Activated naive CD8-positive, alpha-beta T cell treated with anti-CD3 and anti-CD28 coated beads, Interleukin-2, amount 50 U/mL, for 16 hours (primary cell): ENCODE measurements at regions not wholly inside any gene's neighbourhood (a gene's known extent, or its start where the extent isn't known, plus 50 kb on each side); places are given as distances from the start of the nearest gene placed in this dataset.
"Not testable (repeated sequence)": the region's sequence is repeated elsewhere in the genome, so short reads cannot be mapped to it uniquely, and the experiment has no call there.

Experiments used
- DNase-seq: peaks from one replicate; pipeline ENCODE4 v3.0.0-alpha.2; 2020; ENCODE audit warnings: low read depth, low spot score

- DNase-seq = no peak
Observed at GRCh38 chr5:1995491-1995890, 112.8 kb upstream of the IRX4 start.

DNA sequence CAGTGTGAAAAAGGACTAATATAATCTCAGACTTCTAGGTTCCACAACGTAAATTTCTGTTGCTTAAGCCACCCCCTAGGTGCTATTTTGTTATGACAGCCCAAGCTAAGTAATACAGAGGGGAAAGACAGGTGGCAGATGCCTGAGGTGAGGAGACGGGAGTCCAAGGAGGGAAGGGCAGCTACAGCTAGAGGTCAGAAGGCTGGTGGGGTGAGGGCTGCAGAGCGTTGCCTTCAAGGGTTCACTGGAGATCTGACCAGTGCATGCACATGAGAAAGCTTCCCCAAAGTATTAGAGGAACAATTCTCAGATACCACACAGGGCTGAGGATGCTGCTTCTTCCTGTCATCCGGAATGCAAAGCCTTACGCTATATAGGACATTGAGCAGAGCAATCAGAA lies 104.7 kb upstream of the IRX4 start:
- no peak for DNase-seq

- DNase-seq = no peak
Observed at GRCh38 chr5:1985781-1986180, 103.1 kb upstream of the IRX4 start.

DNA sequence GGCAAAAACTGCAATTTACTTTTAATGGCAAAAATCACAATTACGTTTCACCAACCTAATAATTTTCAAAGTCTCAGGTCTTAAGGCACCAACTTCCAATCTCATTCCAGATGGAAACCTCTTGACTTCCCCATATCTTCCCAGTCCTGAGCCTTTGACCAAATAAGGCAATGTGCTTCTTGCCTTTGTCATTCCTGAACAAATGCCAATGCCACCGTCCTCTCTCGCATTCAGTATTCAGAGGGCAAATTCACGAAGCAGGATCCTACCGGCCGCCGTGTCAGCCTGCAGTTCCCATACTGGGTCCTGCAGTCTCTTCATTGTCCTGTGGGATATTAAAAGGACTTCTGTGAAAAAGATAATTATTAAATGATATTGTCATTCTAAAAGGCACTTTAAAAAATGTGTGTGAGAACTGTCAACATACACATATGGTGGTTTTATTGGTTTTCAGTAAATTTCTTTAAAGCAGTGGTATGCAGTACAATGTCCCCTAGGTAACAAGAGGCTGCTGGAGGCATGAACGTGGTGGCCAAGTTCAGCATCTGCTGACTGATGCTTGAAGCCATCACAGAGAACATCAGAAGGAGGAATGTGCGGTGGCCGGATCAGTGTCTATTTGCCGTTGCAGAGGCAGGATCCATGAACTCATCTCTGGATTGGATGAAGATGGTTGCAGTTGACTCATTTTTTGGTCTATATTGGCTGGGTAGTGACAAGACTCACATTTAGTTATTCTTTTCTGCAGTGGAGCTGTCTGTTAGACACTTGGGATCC lies 101.4 kb upstream of the IRX4 start:
- no peak for DNase-seq

GRCh38 chr5:1983401-1983800 lies 100.7 kb upstream of the IRX4 start:
- DNase-seq = no peak

- not testable (repeated sequence) for DNase-seq
Observed at GRCh38 chr5:1982561-1982960, 99.8 kb upstream of the IRX4 start.

GRCh38 chr5:1975898-1976765 lies 93.4 kb upstream of the IRX4 start:
- DNase-seq = no peak

- DNase-seq = no peak
Observed at GRCh38 chr5:1975406-1975715, 92.6 kb upstream of the IRX4 start.

- DNase-seq = no peak
Observed at GRCh38 chr5:1974501-1975405, 92.0 kb upstream of the IRX4 start.

- no peak for DNase-seq
Observed at GRCh38 chr5:1974081-1974480, 91.4 kb upstream of the IRX4 start.

GRCh38 chr5:1973391-1974013 lies 90.8 kb upstream of the IRX4 start:
- no peak for DNase-seq

DNA sequence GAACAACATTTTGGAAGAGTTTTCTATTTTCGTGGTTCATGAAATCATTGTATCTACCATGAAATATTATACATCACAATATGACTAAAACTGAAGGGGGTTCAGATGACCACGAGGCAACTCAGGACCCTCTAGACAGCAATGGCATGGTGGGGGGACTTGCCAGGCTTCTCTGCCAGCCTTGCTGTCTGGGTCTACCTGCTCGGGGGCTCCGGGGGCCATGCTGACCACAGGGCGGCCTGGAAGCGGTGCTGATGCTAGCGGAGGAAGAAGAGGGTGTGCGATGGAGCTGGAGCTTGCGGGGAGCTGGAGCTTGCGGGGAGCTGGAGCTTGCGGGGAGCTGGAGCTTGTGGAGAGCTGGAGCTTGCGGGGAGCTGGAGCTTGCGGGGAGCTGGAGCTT lies 89.2 kb upstream of the IRX4 start:
- no peak for DNase-seq

GRCh38 chr5:1967736-1968135 lies 85.0 kb upstream of the IRX4 start:
- DNase-seq = no peak

- no peak for DNase-seq
Observed at GRCh38 chr5:1966461-1966860, 83.7 kb upstream of the IRX4 start.

DNA sequence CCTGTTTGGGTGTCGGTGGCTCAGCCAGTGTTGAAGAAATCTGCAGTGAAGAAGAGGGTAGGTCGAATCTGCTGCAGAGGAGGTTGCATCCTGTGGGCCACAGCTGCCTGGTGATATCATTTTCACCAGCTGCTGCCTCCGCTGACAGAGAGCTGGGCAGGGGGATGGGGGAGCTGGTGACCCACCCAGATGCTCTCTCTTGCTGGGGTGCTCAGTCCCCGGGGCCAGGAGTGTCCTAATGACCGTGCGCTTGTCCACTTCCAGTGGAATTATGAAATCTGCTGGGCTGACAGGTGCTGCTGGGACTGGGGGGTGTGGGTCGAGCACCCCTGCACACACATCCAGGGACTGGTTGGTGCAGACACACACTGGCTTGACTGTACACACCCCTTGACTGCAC lies 83.2 kb upstream of the IRX4 start:
- DNase-seq = no peak

DNA sequence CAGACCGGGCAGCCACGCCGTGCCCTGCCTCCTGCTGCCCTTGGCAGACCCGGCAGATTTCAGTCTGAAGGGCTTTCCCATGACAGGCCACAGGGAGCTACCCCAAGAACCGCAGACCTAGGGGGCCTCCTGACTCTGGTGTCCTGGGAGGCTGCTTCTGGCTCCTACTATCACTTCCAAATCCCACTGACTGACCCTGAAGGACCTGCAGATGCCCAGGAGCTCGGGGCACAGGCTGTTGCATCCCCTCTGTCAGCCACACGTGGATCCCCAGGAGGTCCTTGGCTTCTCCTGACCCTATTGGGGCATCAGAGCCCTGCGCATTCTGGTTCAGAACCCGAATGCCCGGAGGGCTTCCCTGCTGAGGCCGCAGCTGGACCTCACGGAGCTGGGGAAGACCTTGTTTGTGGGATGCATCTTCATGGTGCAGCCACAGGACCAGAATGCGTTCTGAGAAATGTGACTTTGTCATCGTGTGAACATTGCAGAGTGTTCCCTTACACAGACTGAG lies 81.3 kb upstream of the IRX4 start:
- DNase-seq = no peak

DNA sequence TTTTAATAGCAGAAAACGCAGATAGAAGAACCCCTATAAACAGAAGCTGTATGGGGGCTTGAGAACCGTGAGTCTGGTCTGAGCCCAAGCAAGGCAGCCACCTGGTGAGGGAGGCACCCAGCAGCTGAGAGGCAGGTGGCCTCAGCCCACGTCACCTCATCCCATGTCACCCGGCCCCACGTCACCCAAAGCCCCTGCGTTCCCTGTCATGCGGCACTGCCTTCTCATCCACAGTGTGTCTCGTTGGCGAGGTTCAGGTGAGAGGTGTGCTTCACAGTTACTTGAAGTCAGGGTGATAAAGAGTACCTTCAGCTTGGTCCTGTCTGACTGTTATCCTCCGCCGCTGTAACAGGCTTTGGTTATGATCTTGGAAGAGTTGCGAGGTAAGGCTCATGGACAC lies 80.6 kb upstream of the IRX4 start:
- DNase-seq = no peak

GRCh38 chr5:1962619-1963355 lies 80.1 kb upstream of the IRX4 start:
- no peak for DNase-seq

- DNase-seq = no peak
Observed at GRCh38 chr5:1961952-1962595, 79.3 kb upstream of the IRX4 start.

DNA sequence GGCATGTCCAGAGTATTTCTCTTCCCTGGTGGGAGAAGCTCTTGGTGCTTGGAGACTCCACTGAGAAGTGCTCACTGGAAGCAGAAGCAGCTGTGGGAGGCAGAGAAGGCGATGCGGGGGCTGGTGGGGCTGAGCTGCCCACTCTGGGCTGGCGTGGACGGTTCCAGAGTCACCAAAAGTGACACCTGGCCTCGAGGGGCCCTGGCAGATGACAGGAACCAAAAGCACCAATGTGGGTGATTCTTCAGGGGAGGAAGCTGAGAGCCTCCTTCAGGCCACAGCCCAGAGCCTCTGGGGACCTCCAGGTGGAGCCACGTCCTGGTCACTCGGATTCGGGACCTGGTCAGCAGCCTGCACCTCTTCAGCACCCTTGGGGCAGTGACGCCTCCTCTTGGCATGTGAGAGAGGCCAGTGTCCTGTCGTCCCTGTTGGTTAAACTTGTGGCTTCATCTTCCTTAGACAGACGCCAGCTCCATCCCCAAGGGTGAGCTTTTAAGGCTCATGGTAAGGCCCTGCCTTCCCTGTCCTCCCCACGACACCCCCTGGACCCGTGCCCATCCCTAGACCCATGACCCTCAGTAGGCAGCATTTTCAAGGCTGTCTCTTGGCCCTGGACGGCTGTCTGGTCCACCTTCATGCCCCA lies 78.7 kb upstream of the IRX4 start:
- DNase-seq = no peak
